Activated CD4-positive, alpha-beta T cell treated with anti-CD3 and anti-CD28 coated beads for 36 hours (primary cell): ENCODE measurements at regions not wholly inside any gene's neighbourhood (a gene's known extent, or its start where the extent isn't known, plus 50 kb on each side); places are given as distances from the start of the nearest gene placed in this dataset.

Source experiments
- ATAC-seq: fragments of 200-7000 bp; cut with Tn5 transposase; one replicate; pipeline ENCODE4 v1.10.0; 2021; ENCODE audit warnings: mild to moderate bottlenecking, moderate library complexity
- CTCF ChIA-PET: fragments of 350-600 bp; sonication (Branson Sonifier 250); formaldehyde crosslinking; loops from one replicate; lab custom pipeline; 2021; ENCODE audit warnings: antibody characterized with exemption; lab: Charles Lee
- POLR2A ChIA-PET: fragments of 350-600 bp; sonication (Branson Sonifier 250); formaldehyde crosslinking; loops from one replicate; lab custom pipeline; 2021; ENCODE audit warnings: antibody characterized with exemption, inconsistent platforms; lab: Charles Lee
- DNase-seq: peaks from one replicate; pipeline ENCODE4 v3.0.0-alpha.2; 2020
- H3K27ac Mint-ChIP-seq: one replicate; pipeline ENCODE4 v1.8.0; 2021; ENCODE audit warnings: mixed read lengths
- H3K27me3 Mint-ChIP-seq: one replicate; pipeline ENCODE4 v1.8.0; 2021; ENCODE audit warnings: mixed read lengths
- H3K36me3 Mint-ChIP-seq: one replicate; pipeline ENCODE4 v1.8.0; 2021; ENCODE audit warnings: low read depth, mixed read lengths
- H3K4me1 Mint-ChIP-seq: one replicate; pipeline ENCODE4 v1.8.0; 2021; ENCODE audit warnings: mixed read lengths
- H3K4me3 Mint-ChIP-seq: one replicate; pipeline ENCODE4 v1.8.0; 2021; ENCODE audit warnings: mild to moderate bottlenecking, moderate library complexity, mixed read lengths
- H3K9me3 Mint-ChIP-seq: one replicate; pipeline ENCODE4 v1.8.0; 2021; ENCODE audit warnings: low read depth, mixed read lengths
- intact Hi-C, 2 experiments: fragments of 100-400 bp; cut with DNase I in 1 of 2; cut with micrococcal nuclease in 1 of 2; formaldehyde crosslinking; loops; one replicate each; pipeline versions ENCODE4 v1.14.2 to v1.15.1; 2022 to 2024; cut with DNase I, micrococcal nuclease

DNA sequence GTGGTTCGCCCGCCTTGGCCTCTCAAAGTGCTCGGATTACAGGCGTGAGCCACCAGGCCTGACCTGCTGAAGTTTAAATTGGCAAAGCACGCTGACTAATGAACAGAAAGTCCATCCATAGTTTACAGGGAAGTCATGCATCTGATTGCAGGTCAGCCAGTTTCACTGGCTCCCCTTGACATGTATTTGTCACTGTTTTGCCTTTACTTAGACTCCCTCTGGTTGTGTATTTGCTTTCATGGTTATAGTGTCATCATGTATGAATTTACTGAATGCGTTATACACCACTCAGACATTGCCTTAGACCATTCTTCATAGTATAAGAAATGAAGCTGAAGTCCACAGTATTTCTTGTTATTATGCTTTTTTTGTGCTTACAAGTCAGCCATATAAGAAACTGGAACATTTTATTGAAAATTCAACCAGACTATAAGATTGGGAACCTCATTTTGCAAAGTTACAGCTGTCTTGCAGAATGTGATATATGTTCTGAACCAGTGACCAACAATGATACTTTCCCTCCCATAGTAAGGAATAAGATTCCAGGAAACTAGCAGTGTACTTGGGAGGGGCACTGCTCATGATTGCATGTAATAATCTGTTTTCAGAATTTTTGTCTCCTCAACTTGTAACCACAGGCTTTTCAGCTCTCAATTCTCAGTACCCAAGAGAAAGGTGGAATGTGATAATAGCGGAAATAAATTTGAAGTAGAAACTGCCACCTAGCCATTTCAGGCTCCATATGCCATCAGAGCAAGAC is 51.9 kb upstream of the ATF7IP start:
- DNase-seq = no peak
- no peaks in the 10 kb centered on the region for H3K27me3 Mint-ChIP-seq
- no peaks in the 10 kb centered on the region for H3K36me3 Mint-ChIP-seq
- H3K4me3 Mint-ChIP-seq = no peak overlapping the region
- CTCF ChIA-PET = interaction anchor here (1.0 kb wide), 1 partner anchor 64 kb away, joined by 3 read pairs; no protein-coding TSS in a partner anchor
- no peak overlapping the region for H3K27ac Mint-ChIP-seq
- intact Hi-C loops = no loop called here
- no peaks in the 10 kb centered on the region for H3K4me1 Mint-ChIP-seq
- H3K9me3 Mint-ChIP-seq = peaks cover 3% of the 10 kb centered on the region
- POLR2A ChIA-PET = interaction anchor here (0.7 kb wide), 1 partner anchor 76 kb away, joined by 4 read pairs; no protein-coding TSS in a partner anchor
- no peak for ATAC-seq

GRCh38 chr12:14314801-14315200 is 50.7 kb upstream of the ATF7IP start:
- H3K4me1 Mint-ChIP-seq = no peaks in the 10 kb centered on the region
- H3K27me3 Mint-ChIP-seq = no peaks in the 10 kb centered on the region
- no peak overlapping the region for H3K27ac Mint-ChIP-seq
- ATAC-seq = no peak
- DNase-seq = no peak
- intact Hi-C loops = no loop called here
- CTCF ChIA-PET = no interaction called here
- H3K36me3 Mint-ChIP-seq = no peaks in the 10 kb centered on the region
- H3K9me3 Mint-ChIP-seq = peaks cover 3% of the 10 kb centered on the region
- H3K4me3 Mint-ChIP-seq = no peak overlapping the region
- POLR2A ChIA-PET = no interaction called here

DNA sequence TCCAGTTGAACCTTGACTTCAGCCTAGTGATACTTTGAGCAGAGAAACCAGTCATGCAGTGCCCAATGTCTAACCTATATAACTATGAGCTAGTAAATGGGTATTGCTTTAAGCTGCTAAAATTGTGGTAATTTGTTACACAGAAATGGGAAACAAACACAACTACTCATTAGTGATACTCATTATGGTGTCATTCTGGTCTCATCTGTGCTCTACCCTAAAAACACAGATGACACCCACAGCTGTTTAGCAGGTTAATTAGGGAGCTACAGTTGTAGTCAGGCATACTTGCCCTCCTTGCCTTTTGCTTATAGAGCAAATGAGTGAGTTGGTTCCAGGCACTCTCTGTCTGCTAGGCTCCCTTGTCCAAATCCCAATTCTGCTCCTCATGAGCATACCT is 50.0 kb upstream of the ATF7IP start:
- DNase-seq = no peak
- no peaks in the 10 kb centered on the region for H3K27me3 Mint-ChIP-seq
- intact Hi-C loops = no loop called here
- H3K27ac Mint-ChIP-seq = no peak overlapping the region
- ChIA-PET CTCF (no interaction called here), POLR2A (no interaction called here)
- no peak overlapping the region for H3K4me3 Mint-ChIP-seq
- H3K36me3 Mint-ChIP-seq = no peaks in the 10 kb centered on the region
- peaks cover 3% of the 10 kb centered on the region for H3K9me3 Mint-ChIP-seq
- no peaks in the 10 kb centered on the region for H3K4me1 Mint-ChIP-seq
- no peak for ATAC-seq
